Endodermal cell (in vitro differentiated cells): ENCODE measurements at regions not wholly inside any gene's neighbourhood (a gene's known extent, or its start where the extent isn't known, plus 50 kb on each side); places are given as distances from the start of the nearest gene placed in this dataset.

ENCODE experiments used
- DNase-seq: peaks from one replicate; pipeline ENCODE4 v3.0.0-alpha.2; 2017
- H3K27ac ChIP-seq: 2 replicates; pipeline ENCODE4 v1.5.1; 2013; ENCODE audit warnings: mild to moderate bottlenecking, low read depth, low read length, moderate library complexity
- H3K27me3 ChIP-seq: 2 replicates; pipeline ENCODE4 v1.6.1; 2013; ENCODE audit warnings: mild to moderate bottlenecking, low read length, moderate library complexity; ENCODE audit not compliant: insufficient read depth, control insufficient read depth, poor library complexity, severe bottlenecking
- H3K36me3 ChIP-seq: 2 replicates; pipeline ENCODE4 v1.7.0; 2013; ENCODE audit warnings: mild to moderate bottlenecking, low read length, moderate library complexity; ENCODE audit not compliant: control insufficient read depth, insufficient read depth
- H3K4me1 ChIP-seq: one replicate; pipeline ENCODE4 v1.7.0; 2013; ENCODE audit warnings: low read length; ENCODE audit not compliant: control insufficient read depth, insufficient read depth
- H3K4me3 ChIP-seq: 2 replicates; pipeline ENCODE4 v1.5.1; 2013; ENCODE audit warnings: mild to moderate bottlenecking, low read length, moderate library complexity
- H3K9ac ChIP-seq: 2 replicates; pipeline ENCODE4 v1.6.1; 2013; ENCODE audit warnings: mild to moderate bottlenecking, low read length, moderate library complexity; ENCODE audit not compliant: poor library complexity, severe bottlenecking; ENCODE audit errors: extremely low read depth
- H3K9me3 ChIP-seq: 2 replicates; pipeline ENCODE4 v1.6.1; 2013; ENCODE audit warnings: mild to moderate bottlenecking, low read length, moderate library complexity; ENCODE audit not compliant: control insufficient read depth
- H3K27ac Mint-ChIP-seq: 2 replicates; pipeline ENCODE4 v1.8.0; 2020; ENCODE audit warnings: mixed read lengths
- H3K27me3 Mint-ChIP-seq: 2 replicates; pipeline ENCODE4 v1.8.0; 2021; ENCODE audit warnings: mild to moderate bottlenecking, mixed read lengths; ENCODE audit not compliant: insufficient read depth
- H3K36me3 Mint-ChIP-seq: 2 replicates; pipeline ENCODE4 v1.8.0; 2020; ENCODE audit warnings: low read depth, mixed read lengths
- H3K4me1 Mint-ChIP-seq: 2 replicates; pipeline ENCODE4 v1.8.0; 2020; ENCODE audit warnings: mixed read lengths
- H3K4me3 Mint-ChIP-seq: 2 replicates; pipeline ENCODE4 v1.8.0; 2020; ENCODE audit warnings: mild to moderate bottlenecking, moderate library complexity, mixed read lengths
- H3K9me3 Mint-ChIP-seq: 2 replicates; pipeline ENCODE4 v1.8.0; 2020; ENCODE audit warnings: mild to moderate bottlenecking, mixed read lengths
- CTCF ChIP-seq: fragments of 200-600 bp; sonication (generic); conservative IDR thresholded peaks from 2 replicates; pipeline ENCODE4 v1.5.0; 2021; ENCODE audit warnings: antibody characterized with exemption, mild to moderate bottlenecking
- WGBS, 2 experiments: methylation state at CpG; one replicate each; pipeline versions ENCODE4 v1.1.5 to v1.1.7; 2013; ENCODE audit warnings: missing lambda C conversion rate in 2 of 2, mixed read lengths in 1 of 2; ENCODE audit not compliant: insufficient coverage in 1 of 2, insufficient read length in 1 of 2; 5-methylcytosine and 5-hydroxymethylcytosine counted together

GRCh38 chr11:87724358-87724757 is 450.9 kb downstream of the RAB38 start:
- Histone ChIP-seq H3K27me3 (no peaks in the 10 kb centered on the region), H3K9ac (no peak overlapping the region), H3K9me3 (no peaks in the 10 kb centered on the region), H3K36me3 (no peaks in the 10 kb centered on the region), H3K4me1 (no peaks in the 10 kb centered on the region), H3K27ac (no peak overlapping the region), H3K4me3 (no peak overlapping the region)
- Mint-ChIP-seq H3K27ac (no peak overlapping the region), H3K27me3 (no peaks in the 10 kb centered on the region), H3K9me3 (no peaks in the 10 kb centered on the region), H3K36me3 (no peaks in the 10 kb centered on the region), H3K4me3 (no peak overlapping the region), H3K4me1 (peaks cover 7% of the 10 kb centered on the region)
- DNase-seq: no peak
- WGBS, 2 experiments: 86% methylated on average over 1 of the region's 1 CpG; no CpG with 5 or more reads in 1 of the 2 experiments
- TF ChIP-seq CTCF: no peak

- Histone ChIP-seq H3K9ac (no peak overlapping the region), H3K4me1 (no peaks in the 10 kb centered on the region), H3K36me3 (no peaks in the 10 kb centered on the region), H3K4me3 (no peak overlapping the region), H3K27me3 (no peaks in the 10 kb centered on the region), H3K9me3 (no peaks in the 10 kb centered on the region), H3K27ac (no peak overlapping the region)
- no peaks in the 10 kb centered on the region for H3K27me3 Mint-ChIP-seq
- peak; percentile 90 for TF ChIP-seq CTCF
- H3K27ac Mint-ChIP-seq: no peak overlapping the region
- H3K4me3 Mint-ChIP-seq: no peak overlapping the region
- DNase-seq: peak; percentile 75
- WGBS, 2 experiments: 70 to 71% methylated on average over 1 to 7 of the region's 10 CpGs
- no peaks in the 10 kb centered on the region for H3K36me3 Mint-ChIP-seq
- H3K4me1 Mint-ChIP-seq: peaks cover 7% of the 10 kb centered on the region
- no peaks in the 10 kb centered on the region for H3K9me3 Mint-ChIP-seq
Observed at GRCh38 chr11:87722756-87723565, 452.3 kb downstream of the RAB38 start.

- no peaks in the 10 kb centered on the region for H3K27me3 ChIP-seq
- peaks cover 12% of the 10 kb centered on the region for H3K4me1 Mint-ChIP-seq
- no peaks in the 10 kb centered on the region for H3K36me3 Mint-ChIP-seq
- peak overlapping the region; percentile 40 for H3K27ac ChIP-seq
- no peaks in the 10 kb centered on the region for H3K36me3 ChIP-seq
- no peaks in the 10 kb centered on the region for H3K9me3 ChIP-seq
- no peaks in the 10 kb centered on the region for H3K4me1 ChIP-seq
- no peak for DNase-seq
- no peak overlapping the region for H3K4me3 Mint-ChIP-seq
- 69 to 88% methylated on average over 4 to 5 of the region's 5 CpGs for WGBS, 2 experiments
- H3K27ac Mint-ChIP-seq: no peak overlapping the region
- H3K27me3 Mint-ChIP-seq: no peaks in the 10 kb centered on the region
- H3K9me3 Mint-ChIP-seq: no peaks in the 10 kb centered on the region
- no peak overlapping the region for H3K4me3 ChIP-seq
- no peak overlapping the region for H3K9ac ChIP-seq
- no peak for TF ChIP-seq CTCF
Observed at GRCh38 chr11:87719326-87720073, 455.7 kb downstream of the RAB38 start.
